ENCODE measurements at regions not wholly inside any gene's neighbourhood (a gene's known extent, or its start where the extent isn't known, plus 50 kb on each side); places are given as distances from the start of the nearest gene placed in this dataset.

DNA sequence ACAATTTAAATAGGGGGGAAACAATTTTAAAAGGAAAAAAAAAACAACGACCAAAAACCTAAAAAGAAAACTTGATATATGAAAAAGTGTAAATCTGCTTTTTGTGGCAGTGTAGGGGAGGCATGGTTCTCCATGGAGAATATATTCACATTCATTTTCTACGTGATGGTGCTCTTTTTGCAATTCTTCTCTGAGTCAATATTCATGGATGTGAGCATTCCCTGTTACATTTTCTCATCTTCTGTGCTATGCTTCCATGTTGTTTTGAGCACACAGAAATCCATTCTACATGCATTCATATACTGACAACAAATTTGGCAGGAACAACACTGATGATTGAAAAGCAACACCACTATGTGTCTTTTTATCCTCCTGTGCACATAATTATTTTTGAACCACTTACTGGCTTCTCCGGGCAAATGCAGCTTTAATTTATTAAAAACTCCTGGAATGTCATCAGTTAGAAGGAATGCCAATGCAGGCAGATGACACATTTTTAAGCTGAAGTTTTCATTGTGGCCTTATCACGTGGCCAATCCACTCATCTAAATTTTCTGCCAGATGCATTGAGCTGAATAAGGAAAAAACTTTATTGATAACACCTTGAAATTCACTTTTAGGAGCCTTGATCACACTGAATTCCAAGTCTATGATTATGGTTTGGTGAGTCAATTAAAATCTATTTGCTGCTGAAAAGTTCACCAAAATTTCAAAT, 590.6 kb downstream of the NUF2 start:
- 67 to 71% (median 68%) methylated on average over 4 of the region's 4 CpGs for WGBS, 4 donors
- Histone ChIP-seq H3K9me3 (peaks cover 0 to 14% (median 0%) of the 10 kb centered on the region in 12 donors), H3K36me3 (no peaks in the 10 kb centered on the region), H3K4me3 (no peak overlapping the region), H3K4me1 (no peaks in the 10 kb centered on the region), H3K27me3 (no peaks in the 10 kb centered on the region), H3K27ac (no peak overlapping the region)
- ATAC-seq: no peak
- TF ChIP-seq, protein P1, sequence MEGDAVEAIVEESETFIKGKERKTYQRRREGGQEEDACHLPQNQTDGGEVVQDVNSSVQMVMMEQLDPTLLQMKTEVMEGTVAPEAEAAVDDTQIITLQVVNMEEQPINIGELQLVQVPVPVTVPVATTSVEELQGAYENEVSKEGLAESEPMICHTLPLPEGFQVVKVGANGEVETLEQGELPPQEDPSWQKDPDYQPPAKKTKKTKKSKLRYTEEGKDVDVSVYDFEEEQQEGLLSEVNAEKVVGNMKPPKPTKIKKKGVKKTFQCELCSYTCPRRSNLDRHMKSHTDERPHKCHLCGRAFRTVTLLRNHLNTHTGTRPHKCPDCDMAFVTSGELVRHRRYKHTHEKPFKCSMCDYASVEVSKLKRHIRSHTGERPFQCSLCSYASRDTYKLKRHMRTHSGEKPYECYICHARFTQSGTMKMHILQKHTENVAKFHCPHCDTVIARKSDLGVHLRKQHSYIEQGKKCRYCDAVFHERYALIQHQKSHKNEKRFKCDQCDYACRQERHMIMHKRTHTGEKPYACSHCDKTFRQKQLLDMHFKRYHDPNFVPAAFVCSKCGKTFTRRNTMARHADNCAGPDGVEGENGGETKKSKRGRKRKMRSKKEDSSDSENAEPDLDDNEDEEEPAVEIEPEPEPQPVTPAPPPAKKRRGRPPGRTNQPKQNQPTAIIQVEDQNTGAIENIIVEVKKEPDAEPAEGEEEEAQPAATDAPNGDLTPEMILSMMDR (IDR thresholded peaks at IDR 0.05): no peak
- TF ChIP-seq POLR2A (IDR thresholded peaks at IDR 0.05): no peak
- intact Hi-C loops (cut with DNase I): no loop called here
- DNase-seq: no peak

DNA sequence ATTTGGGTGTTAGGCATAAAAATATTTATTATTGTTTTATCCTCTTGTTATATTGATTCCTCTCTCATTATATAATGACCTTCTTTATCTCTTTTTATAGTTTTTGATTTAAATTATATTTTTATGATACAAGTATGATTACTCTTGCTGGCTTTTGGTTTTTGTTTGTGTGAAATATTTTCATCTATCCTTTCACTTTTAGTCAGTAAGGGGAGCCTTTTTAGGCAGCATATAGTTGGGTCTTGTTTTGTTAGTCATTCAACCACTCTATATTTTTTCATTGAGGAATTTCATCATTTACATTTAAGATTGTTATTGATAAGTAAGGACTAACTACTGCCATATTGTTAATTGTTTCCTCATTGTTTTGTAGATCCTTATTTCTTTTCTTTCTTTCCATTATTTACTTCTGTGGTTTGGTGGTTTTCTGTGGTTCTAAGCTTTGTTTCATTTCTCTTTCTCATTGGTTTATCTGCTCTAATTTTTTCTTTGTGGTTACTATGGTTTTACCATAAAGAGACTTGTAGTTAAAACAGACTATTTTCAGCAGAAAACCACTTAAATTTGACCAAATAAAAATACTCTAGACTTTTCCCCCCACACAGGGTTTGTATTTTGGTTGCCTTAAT, 593.1 kb downstream of the NUF2 start:
- TF ChIP-seq, protein P1 (IDR thresholded peaks at IDR 0.05): no peak
- no peak for TF ChIP-seq POLR2A (IDR thresholded peaks at IDR 0.05)
- Histone ChIP-seq H3K4me1 (no peaks in the 10 kb centered on the region), H3K36me3 (no peaks in the 10 kb centered on the region), H3K4me3 (no peak overlapping the region), H3K27me3 (no peaks in the 10 kb centered on the region), H3K27ac (no peak overlapping the region), H3K9me3 (no peaks in the 10 kb centered on the region)
- ATAC-seq (no peak), DNase-seq (no peak)
- intact Hi-C loops (cut with DNase I): no loop called here

DNA sequence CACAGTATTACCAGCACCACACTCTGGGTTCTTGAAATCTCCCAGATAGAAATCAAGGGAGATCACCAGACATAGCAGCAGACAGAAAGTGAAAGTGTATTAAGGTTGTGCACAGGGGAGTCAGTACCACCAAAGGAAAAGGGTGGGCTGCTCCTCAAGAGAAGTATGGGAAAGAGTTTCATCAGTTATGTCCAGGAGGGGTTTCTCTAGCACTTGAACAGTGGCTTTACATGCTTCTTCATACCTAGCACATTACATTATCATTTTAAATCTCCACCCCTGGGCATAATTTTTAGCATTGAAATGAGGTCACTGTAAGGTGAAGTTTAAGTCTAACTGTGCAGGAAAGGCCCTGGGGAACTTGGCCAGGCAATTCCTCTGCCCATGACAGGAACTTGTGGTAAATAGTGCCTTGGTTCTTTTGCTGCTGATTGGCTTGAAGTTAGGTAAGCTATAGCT, 601.0 kb downstream of the NUF2 start:
- Histone ChIP-seq H3K9me3 (no peaks in the 10 kb centered on the region), H3K27me3 (no peaks in the 10 kb centered on the region), H3K27ac (no peak overlapping the region), H3K4me3 (no peak overlapping the region), H3K4me1 (peaks cover 0 to 6% (median 0%) of the 10 kb centered on the region in 12 donors), H3K36me3 (no peaks in the 10 kb centered on the region)
- intact Hi-C loops (cut with DNase I): no loop called here
- ATAC-seq: no peak
- DNase-seq: no peak
- no peak for TF ChIP-seq POLR2A (IDR thresholded peaks at IDR 0.05)
- TF ChIP-seq, protein P1 (IDR thresholded peaks at IDR 0.05): no peak

DNA sequence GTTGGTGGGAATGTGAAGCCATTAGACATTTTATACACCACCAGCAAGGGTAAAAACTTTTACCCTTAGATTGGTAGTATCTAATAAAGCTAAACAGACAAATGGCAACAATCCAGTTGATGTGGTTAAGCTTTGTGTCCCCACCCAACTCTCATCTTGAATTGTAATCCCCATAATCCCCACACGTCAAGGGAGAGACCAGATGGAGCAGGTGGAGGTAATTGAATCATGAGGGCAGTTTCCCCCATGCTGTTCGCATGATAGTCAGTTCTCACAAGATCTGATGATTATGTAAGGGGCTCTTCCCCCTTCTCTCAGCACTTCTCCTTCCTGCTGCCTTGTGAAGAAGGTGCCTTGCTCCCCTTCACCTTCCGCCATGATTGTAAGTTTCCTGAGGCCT, 602.3 kb downstream of the NUF2 start:
- 85 to 93% (median 92%) methylated on average over 3 of the region's 3 CpGs for WGBS, 4 donors
- H3K36me3 ChIP-seq: no peaks in the 10 kb centered on the region
- H3K9me3 ChIP-seq: no peaks in the 10 kb centered on the region
- intact Hi-C loops (cut with DNase I): no loop called here
- no peaks in the 10 kb centered on the region for H3K27me3 ChIP-seq
- H3K27ac ChIP-seq: no peak overlapping the region
- DNase-seq (no peak), ATAC-seq (no peak)
- H3K4me1 ChIP-seq: peaks cover 0 to 14% (median 0%) of the 10 kb centered on the region in 12 donors
- H3K4me3 ChIP-seq: no peak overlapping the region
- no peak for TF ChIP-seq POLR2A (IDR thresholded peaks at IDR 0.05)
- TF ChIP-seq, protein P1 (IDR thresholded peaks at IDR 0.05): no peak

Data from heart left ventricle (tissue), 16 donors.